K562 (cell line): ENCODE measurements at regions not wholly inside any gene's neighbourhood (a gene's known extent, or its start where the extent isn't known, plus 50 kb on each side); places are given as distances from the start of the nearest gene placed in this dataset.

Source experiments
- CHD1 ChIP-seq: fragments of 200-600 bp; sonication (generic); IDR thresholded peaks from one replicate; pipeline ENCODE4 v1.6.1; 2012; ENCODE audit warnings: mild to moderate bottlenecking, moderate library complexity, low read length, inconsistent platforms
- SETDB1 ChIP-seq: IDR thresholded peaks from one replicate; pipeline ENCODE4 v1.6.1; 2012; ENCODE audit warnings: low read length, control low read depth, inconsistent platforms
- TAF1 ChIP-seq: IDR thresholded peaks from 2 replicates; pipeline ENCODE4 v1.6.1; 2011; ENCODE audit warnings: mild to moderate bottlenecking, low read length, moderate library complexity; ENCODE audit not compliant: insufficient read depth, control insufficient read depth, severe bottlenecking; ENCODE audit errors: extremely low read depth
- ZNF143 ChIP-seq: sonication (generic); formaldehyde crosslinking; IDR thresholded peaks from 2 replicates; pipeline ENCODE4 v1.9.0; 2022; ENCODE audit warnings: mild to moderate bottlenecking, missing genetic modification reagents
- ZNF282 ChIP-seq: sonication (generic); formaldehyde crosslinking; IDR thresholded peaks from 2 replicates; pipeline ENCODE4 v1.8.1; 2023; ENCODE audit warnings: missing genetic modification reagents
- TF ChIP-seq, protein P1 (sequence below), 2 experiments: fragments of 450-650 bp; formaldehyde crosslinking in 1 of 2; IDR thresholded peaks; 2 replicates each; pipeline versions ENCODE4 v1.4.0 to v1.6.1; 2014 to 2020; ENCODE audit warnings: mild to moderate bottlenecking in 2 of 2, borderline replicate concordance in 1 of 2, low read depth in 1 of 2
- TF ChIP-seq, protein P2 (sequence below), 3 experiments: IDR thresholded peaks in 2 of 3; conservative IDR thresholded peaks in 1 of 3; 2 replicates each; pipeline ENCODE4 v1.5.1; 2011 to 2012; ENCODE audit warnings: low read length in 3 of 3, mild to moderate bottlenecking in 3 of 3, control low read depth in 2 of 3, improper control_type of control experiment in 1 of 3, inconsistent platforms in 1 of 3, low read depth in 1 of 3, mixed read lengths in 1 of 3, moderate library complexity in 1 of 3; ENCODE audit not compliant: insufficient read depth in 2 of 3

DNA sequence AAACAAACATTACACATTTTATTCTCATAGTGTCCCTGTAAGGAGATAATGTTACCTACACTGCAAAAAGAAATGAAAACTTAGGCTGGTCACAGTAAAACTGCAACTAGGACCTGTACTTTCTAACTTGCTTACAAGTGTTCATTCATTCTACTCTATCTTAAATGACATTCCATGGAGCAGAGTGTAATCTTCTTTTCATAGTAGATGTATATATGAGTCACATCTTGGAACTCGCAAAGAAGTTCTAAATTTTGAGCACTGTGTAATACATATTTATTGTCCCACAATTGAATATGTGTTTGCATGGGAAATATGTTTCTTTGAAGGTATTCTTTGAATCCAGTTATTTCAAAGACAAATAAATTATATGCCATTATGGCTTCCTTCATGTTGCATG is 1258.5 kb upstream of the ADGRL2 start:
- TF ChIP-seq ZNF282 (CRISPR knock-in tag) (no peak), SETDB1 (no peak), TAF1 (no peak), CHD1 (no peak), ZNF143 (CRISPR knock-in tag) (no peak)
- TF ChIP-seq, protein P1, sequence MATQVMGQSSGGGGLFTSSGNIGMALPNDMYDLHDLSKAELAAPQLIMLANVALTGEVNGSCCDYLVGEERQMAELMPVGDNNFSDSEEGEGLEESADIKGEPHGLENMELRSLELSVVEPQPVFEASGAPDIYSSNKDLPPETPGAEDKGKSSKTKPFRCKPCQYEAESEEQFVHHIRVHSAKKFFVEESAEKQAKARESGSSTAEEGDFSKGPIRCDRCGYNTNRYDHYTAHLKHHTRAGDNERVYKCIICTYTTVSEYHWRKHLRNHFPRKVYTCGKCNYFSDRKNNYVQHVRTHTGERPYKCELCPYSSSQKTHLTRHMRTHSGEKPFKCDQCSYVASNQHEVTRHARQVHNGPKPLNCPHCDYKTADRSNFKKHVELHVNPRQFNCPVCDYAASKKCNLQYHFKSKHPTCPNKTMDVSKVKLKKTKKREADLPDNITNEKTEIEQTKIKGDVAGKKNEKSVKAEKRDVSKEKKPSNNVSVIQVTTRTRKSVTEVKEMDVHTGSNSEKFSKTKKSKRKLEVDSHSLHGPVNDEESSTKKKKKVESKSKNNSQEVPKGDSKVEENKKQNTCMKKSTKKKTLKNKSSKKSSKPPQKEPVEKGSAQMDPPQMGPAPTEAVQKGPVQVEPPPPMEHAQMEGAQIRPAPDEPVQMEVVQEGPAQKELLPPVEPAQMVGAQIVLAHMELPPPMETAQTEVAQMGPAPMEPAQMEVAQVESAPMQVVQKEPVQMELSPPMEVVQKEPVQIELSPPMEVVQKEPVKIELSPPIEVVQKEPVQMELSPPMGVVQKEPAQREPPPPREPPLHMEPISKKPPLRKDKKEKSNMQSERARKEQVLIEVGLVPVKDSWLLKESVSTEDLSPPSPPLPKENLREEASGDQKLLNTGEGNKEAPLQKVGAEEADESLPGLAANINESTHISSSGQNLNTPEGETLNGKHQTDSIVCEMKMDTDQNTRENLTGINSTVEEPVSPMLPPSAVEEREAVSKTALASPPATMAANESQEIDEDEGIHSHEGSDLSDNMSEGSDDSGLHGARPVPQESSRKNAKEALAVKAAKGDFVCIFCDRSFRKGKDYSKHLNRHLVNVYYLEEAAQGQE (IDR thresholded peaks at IDR 0.05; ENCODE audit: borderline replicate concordance): no peak
- TF ChIP-seq, protein P1 (CRISPR knock-in tag; IDR thresholded peaks at IDR 0.05; ENCODE audit: low read depth): no peak
- TF ChIP-seq, protein P2, sequence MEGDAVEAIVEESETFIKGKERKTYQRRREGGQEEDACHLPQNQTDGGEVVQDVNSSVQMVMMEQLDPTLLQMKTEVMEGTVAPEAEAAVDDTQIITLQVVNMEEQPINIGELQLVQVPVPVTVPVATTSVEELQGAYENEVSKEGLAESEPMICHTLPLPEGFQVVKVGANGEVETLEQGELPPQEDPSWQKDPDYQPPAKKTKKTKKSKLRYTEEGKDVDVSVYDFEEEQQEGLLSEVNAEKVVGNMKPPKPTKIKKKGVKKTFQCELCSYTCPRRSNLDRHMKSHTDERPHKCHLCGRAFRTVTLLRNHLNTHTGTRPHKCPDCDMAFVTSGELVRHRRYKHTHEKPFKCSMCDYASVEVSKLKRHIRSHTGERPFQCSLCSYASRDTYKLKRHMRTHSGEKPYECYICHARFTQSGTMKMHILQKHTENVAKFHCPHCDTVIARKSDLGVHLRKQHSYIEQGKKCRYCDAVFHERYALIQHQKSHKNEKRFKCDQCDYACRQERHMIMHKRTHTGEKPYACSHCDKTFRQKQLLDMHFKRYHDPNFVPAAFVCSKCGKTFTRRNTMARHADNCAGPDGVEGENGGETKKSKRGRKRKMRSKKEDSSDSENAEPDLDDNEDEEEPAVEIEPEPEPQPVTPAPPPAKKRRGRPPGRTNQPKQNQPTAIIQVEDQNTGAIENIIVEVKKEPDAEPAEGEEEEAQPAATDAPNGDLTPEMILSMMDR (IDR thresholded peaks at IDR 0.05 in 2 of 3, conservative IDR thresholded peaks at IDR 0.05 in 1 of 3; ENCODE audit: insufficient read depth in 2 of 3, low read depth in 1 of 3, low read length in 3 of 3): no peak
